ENCODE measurements at regions not wholly inside any gene's neighbourhood (a gene's known extent, or its start where the extent isn't known, plus 50 kb on each side); places are given as distances from the start of the nearest gene placed in this dataset.

DNA sequence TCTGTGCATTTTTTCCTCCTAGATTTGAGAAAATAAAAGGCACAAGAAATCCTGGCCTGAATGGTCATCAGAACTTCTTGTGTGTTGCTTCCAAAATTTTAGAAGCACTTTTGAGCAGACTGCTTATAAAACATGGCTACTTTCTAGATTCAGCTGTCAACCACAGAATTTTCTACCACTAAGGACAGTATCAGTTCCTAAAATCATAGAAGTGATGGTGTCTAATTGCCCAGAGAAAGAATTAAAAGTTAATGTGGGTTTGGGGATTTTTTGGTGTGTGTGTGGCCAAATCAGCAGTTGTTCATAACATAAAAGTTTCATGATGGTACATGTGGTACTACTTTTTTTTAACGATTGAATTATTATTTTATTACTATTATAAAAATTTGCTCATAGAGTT lies 171.4 kb upstream of the SNX7 start:
- no peaks in the 10 kb centered on the region for H3K9me3 ChIP-seq (ENCODE audit: control insufficient read depth, insufficient read depth, low read depth, low read length)
- POLR2A ChIA-PET: no interaction called here
- H3K4me3 ChIP-seq (ENCODE audit: low read depth, low read length): no peak overlapping the region
- H3K27ac ChIP-seq (ENCODE audit: extremely low read depth, low read depth, low read length): no peak overlapping the region
- H3K4me1 ChIP-seq (ENCODE audit: control insufficient read depth, insufficient read depth, low read length): peaks cover 4% of the 10 kb centered on the region; the same call in 1 of the 2 replicates
- TF ChIP-seq, protein P1, sequence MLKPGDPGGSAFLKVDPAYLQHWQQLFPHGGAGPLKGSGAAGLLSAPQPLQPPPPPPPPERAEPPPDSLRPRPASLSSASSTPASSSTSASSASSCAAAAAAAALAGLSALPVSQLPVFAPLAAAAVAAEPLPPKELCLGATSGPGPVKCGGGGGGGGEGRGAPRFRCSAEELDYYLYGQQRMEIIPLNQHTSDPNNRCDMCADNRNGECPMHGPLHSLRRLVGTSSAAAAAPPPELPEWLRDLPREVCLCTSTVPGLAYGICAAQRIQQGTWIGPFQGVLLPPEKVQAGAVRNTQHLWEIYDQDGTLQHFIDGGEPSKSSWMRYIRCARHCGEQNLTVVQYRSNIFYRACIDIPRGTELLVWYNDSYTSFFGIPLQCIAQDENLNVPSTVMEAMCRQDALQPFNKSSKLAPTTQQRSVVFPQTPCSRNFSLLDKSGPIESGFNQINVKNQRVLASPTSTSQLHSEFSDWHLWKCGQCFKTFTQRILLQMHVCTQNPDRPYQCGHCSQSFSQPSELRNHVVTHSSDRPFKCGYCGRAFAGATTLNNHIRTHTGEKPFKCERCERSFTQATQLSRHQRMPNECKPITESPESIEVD (tag by site-specific recombination; IDR thresholded peaks at IDR 0.05): no peak
- no peak for TF ChIP-seq ZNF433 (tag by site-specific recombination; IDR thresholded peaks at IDR 0.05; ENCODE audit: low read depth)
- no peak for TF ChIP-seq ZXDB (tag by site-specific recombination; IDR thresholded peaks at IDR 0.05)
- TF ChIP-seq ZNF596 (tag by site-specific recombination; IDR thresholded peaks at IDR 0.05): no peak
- TF ChIP-seq ZNF514 (tag by site-specific recombination; IDR thresholded peaks at IDR 0.05): no peak
- TF ChIP-seq ZNF785 (tag by site-specific recombination; IDR thresholded peaks at IDR 0.05): no peak
- TF ChIP-seq, protein P2, sequence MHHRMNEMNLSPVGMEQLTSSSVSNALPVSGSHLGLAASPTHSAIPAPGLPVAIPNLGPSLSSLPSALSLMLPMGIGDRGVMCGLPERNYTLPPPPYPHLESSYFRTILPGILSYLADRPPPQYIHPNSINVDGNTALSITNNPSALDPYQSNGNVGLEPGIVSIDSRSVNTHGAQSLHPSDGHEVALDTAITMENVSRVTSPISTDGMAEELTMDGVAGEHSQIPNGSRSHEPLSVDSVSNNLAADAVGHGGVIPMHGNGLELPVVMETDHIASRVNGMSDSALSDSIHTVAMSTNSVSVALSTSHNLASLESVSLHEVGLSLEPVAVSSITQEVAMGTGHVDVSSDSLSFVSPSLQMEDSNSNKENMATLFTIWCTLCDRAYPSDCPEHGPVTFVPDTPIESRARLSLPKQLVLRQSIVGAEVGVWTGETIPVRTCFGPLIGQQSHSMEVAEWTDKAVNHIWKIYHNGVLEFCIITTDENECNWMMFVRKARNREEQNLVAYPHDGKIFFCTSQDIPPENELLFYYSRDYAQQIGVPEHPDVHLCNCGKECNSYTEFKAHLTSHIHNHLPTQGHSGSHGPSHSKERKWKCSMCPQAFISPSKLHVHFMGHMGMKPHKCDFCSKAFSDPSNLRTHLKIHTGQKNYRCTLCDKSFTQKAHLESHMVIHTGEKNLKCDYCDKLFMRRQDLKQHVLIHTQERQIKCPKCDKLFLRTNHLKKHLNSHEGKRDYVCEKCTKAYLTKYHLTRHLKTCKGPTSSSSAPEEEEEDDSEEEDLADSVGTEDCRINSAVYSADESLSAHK (tag by site-specific recombination; IDR thresholded peaks at IDR 0.05): no peak
- TF ChIP-seq ZNF175 (tag by site-specific recombination; IDR thresholded peaks at IDR 0.05): no peak
- no peak for TF ChIP-seq YY1 (tag by site-specific recombination; IDR thresholded peaks at IDR 0.05)
- TF ChIP-seq, protein P3, sequence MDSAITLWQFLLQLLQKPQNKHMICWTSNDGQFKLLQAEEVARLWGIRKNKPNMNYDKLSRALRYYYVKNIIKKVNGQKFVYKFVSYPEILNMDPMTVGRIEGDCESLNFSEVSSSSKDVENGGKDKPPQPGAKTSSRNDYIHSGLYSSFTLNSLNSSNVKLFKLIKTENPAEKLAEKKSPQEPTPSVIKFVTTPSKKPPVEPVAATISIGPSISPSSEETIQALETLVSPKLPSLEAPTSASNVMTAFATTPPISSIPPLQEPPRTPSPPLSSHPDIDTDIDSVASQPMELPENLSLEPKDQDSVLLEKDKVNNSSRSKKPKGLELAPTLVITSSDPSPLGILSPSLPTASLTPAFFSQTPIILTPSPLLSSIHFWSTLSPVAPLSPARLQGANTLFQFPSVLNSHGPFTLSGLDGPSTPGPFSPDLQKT (IDR thresholded peaks at IDR 0.05; ENCODE audit: borderline replicate concordance, low read depth, low read length): no peak
- TF ChIP-seq GLIS2 (tag by site-specific recombination; IDR thresholded peaks at IDR 0.05): no peak
- TF ChIP-seq, protein P4, sequence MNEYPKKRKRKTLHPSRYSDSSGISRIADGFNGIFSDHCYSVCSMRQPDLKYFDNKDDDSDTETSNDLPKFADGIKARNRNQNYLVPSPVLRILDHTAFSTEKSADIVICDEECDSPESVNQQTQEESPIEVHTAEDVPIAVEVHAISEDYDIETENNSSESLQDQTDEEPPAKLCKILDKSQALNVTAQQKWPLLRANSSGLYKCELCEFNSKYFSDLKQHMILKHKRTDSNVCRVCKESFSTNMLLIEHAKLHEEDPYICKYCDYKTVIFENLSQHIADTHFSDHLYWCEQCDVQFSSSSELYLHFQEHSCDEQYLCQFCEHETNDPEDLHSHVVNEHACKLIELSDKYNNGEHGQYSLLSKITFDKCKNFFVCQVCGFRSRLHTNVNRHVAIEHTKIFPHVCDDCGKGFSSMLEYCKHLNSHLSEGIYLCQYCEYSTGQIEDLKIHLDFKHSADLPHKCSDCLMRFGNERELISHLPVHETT (tag by site-specific recombination; IDR thresholded peaks at IDR 0.05): no peak
- TF ChIP-seq, protein P5, sequence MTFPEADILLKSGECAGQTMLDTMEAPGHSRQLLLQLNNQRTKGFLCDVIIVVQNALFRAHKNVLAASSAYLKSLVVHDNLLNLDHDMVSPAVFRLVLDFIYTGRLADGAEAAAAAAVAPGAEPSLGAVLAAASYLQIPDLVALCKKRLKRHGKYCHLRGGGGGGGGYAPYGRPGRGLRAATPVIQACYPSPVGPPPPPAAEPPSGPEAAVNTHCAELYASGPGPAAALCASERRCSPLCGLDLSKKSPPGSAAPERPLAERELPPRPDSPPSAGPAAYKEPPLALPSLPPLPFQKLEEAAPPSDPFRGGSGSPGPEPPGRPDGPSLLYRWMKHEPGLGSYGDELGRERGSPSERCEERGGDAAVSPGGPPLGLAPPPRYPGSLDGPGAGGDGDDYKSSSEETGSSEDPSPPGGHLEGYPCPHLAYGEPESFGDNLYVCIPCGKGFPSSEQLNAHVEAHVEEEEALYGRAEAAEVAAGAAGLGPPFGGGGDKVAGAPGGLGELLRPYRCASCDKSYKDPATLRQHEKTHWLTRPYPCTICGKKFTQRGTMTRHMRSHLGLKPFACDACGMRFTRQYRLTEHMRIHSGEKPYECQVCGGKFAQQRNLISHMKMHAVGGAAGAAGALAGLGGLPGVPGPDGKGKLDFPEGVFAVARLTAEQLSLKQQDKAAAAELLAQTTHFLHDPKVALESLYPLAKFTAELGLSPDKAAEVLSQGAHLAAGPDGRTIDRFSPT (tag by site-specific recombination; IDR thresholded peaks at IDR 0.05): no peak
- no peak for TF ChIP-seq ZNF248 (tag by site-specific recombination; IDR thresholded peaks at IDR 0.05)
- no peak for TF ChIP-seq ZBTB7A (tag by site-specific recombination; IDR thresholded peaks at IDR 0.05; ENCODE audit: low read depth)
- TF ChIP-seq, protein P6, sequence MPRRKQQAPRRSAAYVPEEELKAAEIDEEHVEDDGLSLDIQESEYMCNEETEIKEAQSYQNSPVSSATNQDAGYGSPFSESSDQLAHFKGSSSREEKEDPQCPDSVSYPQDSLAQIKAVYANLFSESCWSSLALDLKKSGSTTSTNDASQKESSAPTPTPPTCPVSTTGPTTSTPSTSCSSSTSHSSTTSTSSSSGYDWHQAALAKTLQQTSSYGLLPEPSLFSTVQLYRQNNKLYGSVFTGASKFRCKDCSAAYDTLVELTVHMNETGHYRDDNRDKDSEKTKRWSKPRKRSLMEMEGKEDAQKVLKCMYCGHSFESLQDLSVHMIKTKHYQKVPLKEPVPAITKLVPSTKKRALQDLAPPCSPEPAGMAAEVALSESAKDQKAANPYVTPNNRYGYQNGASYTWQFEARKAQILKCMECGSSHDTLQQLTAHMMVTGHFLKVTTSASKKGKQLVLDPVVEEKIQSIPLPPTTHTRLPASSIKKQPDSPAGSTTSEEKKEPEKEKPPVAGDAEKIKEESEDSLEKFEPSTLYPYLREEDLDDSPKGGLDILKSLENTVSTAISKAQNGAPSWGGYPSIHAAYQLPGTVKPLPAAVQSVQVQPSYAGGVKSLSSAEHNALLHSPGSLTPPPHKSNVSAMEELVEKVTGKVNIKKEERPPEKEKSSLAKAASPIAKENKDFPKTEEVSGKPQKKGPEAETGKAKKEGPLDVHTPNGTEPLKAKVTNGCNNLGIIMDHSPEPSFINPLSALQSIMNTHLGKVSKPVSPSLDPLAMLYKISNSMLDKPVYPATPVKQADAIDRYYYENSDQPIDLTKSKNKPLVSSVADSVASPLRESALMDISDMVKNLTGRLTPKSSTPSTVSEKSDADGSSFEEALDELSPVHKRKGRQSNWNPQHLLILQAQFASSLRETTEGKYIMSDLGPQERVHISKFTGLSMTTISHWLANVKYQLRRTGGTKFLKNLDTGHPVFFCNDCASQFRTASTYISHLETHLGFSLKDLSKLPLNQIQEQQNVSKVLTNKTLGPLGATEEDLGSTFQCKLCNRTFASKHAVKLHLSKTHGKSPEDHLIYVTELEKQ (tag by site-specific recombination; IDR thresholded peaks at IDR 0.05; ENCODE audit: borderline replicate concordance): no peak
- TF ChIP-seq, protein P7, sequence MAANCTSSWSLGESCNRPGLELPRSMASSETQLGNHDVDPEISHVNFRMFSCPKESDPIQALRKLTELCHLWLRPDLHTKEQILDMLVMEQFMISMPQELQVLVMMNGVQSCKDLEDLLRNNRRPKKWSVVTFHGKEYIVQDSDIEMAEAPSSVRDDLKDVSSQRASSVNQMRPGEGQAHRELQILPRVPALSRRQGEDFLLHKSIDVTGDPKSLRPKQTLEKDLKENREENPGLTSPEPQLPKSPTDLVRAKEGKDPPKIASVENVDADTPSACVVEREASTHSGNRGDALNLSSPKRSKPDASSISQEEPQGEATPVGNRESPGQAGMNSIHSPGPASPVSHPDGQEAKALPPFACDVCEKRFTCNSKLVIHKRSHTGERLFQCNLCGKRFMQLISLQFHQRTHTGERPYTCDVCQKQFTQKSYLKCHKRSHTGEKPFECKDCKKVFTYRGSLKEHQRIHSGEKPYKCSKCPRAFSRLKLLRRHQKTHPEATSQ (tag by site-specific recombination; IDR thresholded peaks at IDR 0.05): no peak
- no peak for TF ChIP-seq ZNF792 (tag by site-specific recombination; IDR thresholded peaks at IDR 0.05)
- no peaks in the 10 kb centered on the region for H3K36me3 ChIP-seq (ENCODE audit: control insufficient read depth in 2 of 2, insufficient read depth in 1 of 2, low read length in 2 of 2)
- CTCF ChIA-PET: no interaction called here
